Epithelial cell of esophagus (primary cell): ENCODE measurements at regions not wholly inside any gene's neighbourhood (a gene's known extent, or its start where the extent isn't known, plus 50 kb on each side); places are given as distances from the start of the nearest gene placed in this dataset.

Experiments used
- DNase-seq: peaks from one replicate; pipeline ENCODE4 v3.0.0; 2010; ENCODE audit warnings: low read depth
- H3K4me3 ChIP-seq: 2 replicates; pipeline ENCODE4 v1.5.1; 2011; ENCODE audit warnings: mild to moderate bottlenecking, low read length, control low read depth
- CTCF ChIP-seq: IDR thresholded peaks from 2 replicates; pipeline ENCODE4 v1.5.1; 2011; ENCODE audit warnings: low read depth, mild to moderate bottlenecking, low read length, control low read depth, inconsistent platforms; ENCODE audit not compliant: insufficient read depth; ENCODE audit errors: missing control alignments

GRCh38 chr20:22450537-22450936 is 133.8 kb downstream of the FOXA2 start:
- TF ChIP-seq CTCF = no peak
- H3K4me3 ChIP-seq = no peak overlapping the region
- no peak for DNase-seq

GRCh38 chr20:22449188-22449973 is 135.0 kb downstream of the FOXA2 start:
- no peak for DNase-seq
- H3K4me3 ChIP-seq = no peak overlapping the region
- TF ChIP-seq CTCF = no peak

GRCh38 chr20:22447447-22447778 is 137.0 kb downstream of the FOXA2 start:
- no peak overlapping the region for H3K4me3 ChIP-seq
- DNase-seq = peak; percentile 59
- no peak for TF ChIP-seq CTCF

GRCh38 chr20:22446613-22447446 is 137.5 kb downstream of the FOXA2 start:
- DNase-seq = peak; percentile 57
- H3K4me3 ChIP-seq = no peak overlapping the region
- TF ChIP-seq CTCF = no peak

GRCh38 chr20:22442318-22442717 is 142.1 kb downstream of the FOXA2 start:
- no peak overlapping the region for H3K4me3 ChIP-seq
- TF ChIP-seq CTCF = no peak
- DNase-seq = no peak

GRCh38 chr20:22438926-22439325 is 145.4 kb downstream of the FOXA2 start:
- DNase-seq = no peak
- no peak overlapping the region for H3K4me3 ChIP-seq
- peak; percentile 13 for TF ChIP-seq CTCF
